G401 (cell line): ENCODE measurements at regions not wholly inside any gene's neighbourhood (a gene's known extent, or its start where the extent isn't known, plus 50 kb on each side); places are given as distances from the start of the nearest gene placed in this dataset.
"Not testable (repeated sequence)": the region's sequence is repeated elsewhere in the genome, so short reads cannot be mapped to it uniquely, and the experiment has no call there.

Experiments used
- DNase-seq: peaks from one replicate; pipeline ENCODE4 v3.0.0-alpha.2; 2015; ENCODE audit warnings: low spot score
- in situ Hi-C: cut with HindIII; loops from 2 replicates; pipeline ENCODE4 v1.10.0; 2016; ENCODE audit warnings: low sequenced_read_pairs, mixed read lengths

GRCh38 chr6:164792666-164793065 is 516.7 kb downstream of the C6orf118 start:
- in situ Hi-C loops, result no loop called here
- peak; percentile 50 for DNase-seq

GRCh38 chr6:164791498-164791897 is 517.9 kb downstream of the C6orf118 start:
- DNase-seq, result no peak
- in situ Hi-C loops, result no loop called here

DNA sequence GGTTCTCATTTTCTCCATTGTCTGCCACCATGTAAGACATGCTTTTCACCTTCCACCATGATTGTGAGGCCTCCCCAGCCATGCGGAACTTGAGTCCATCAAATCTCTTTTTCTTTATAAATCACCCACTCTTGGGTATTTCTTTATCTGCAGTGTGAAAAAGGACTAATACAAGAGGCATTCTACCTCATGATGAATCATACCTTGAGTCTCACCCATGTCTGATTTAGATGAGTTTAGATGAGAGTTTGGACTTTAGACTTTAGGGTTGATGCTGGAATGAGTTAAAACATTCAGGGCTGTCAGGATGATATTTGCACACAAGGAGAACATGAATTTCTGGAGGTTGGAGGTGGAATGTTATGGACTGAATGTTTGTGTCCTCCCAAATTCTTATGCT is 545.6 kb downstream of the C6orf118 start:
- in situ Hi-C loops, result no loop called here

DNA sequence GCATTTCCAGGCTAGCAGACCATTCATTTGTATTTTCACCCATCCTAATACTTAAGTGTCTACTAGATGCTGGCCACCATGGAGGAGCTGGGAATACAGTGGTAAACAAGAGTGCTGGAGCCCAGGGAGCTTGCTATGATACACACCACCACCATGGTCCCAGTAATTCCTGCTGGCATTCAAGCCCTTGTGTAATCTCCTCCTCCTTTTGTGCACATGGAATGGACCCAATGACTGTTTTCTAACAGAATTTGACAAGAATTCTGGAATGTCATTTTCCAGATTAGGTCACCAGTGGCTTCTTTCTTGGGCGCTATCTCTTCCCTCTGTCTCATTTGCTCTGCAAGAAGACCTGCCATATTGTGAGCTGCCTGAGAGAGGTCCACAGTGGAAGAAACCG is 552.0 kb downstream of the C6orf118 start:
- in situ Hi-C loops, result no loop called here
- DNase-seq, result no peak

More for the DNA sequence above, 545.6 kb downstream of the C6orf118 start:
- DNase-seq, result no peak

- in situ Hi-C loops, result no loop called here
- DNase-seq, result no peak
Measured at GRCh38 chr6:164756723-164757122, 552.7 kb downstream of the C6orf118 start.

GRCh38 chr6:164756142-164756541 is 553.3 kb downstream of the C6orf118 start:
- DNase-seq, result no peak
- in situ Hi-C loops, result no loop called here

GRCh38 chr6:164753517-164753916 is 555.9 kb downstream of the C6orf118 start:
- no peak for DNase-seq
- in situ Hi-C loops, result no loop called here

GRCh38 chr6:164751395-164751794 is 558.0 kb downstream of the C6orf118 start:
- DNase-seq, result no peak
- in situ Hi-C loops, result no loop called here

DNA sequence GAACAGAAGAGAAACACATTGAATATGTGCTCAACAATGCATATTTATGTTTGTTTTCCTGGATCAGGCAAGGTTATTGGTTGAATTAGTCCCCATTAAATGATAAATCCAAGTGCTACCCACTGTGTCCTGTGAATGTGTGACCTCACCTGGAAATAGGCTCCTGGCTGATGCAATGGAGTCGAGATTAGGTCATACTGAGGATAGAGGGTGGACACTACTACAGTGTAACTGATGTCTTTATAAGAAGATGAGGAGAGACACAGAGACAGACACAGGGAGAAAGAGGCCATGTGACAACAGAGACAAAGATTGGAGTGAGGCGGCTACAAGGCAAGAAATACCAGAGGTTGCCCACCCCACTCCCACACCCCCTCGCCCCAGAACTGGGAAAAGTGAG is 559.3 kb downstream of the C6orf118 start:
- DNase-seq, result no peak
- in situ Hi-C loops, result no loop called here

- in situ Hi-C loops, result no loop called here
- DNase-seq, result no peak
Measured at GRCh38 chr6:164749221-164750064, 560.0 kb downstream of the C6orf118 start.

GRCh38 chr6:164744301-164744700 is 565.1 kb downstream of the C6orf118 start:
- no peak for DNase-seq
- in situ Hi-C loops, result no loop called here

- in situ Hi-C loops, result no loop called here
- no peak for DNase-seq
Measured at GRCh38 chr6:164741938-164742451, 567.4 kb downstream of the C6orf118 start.

DNA sequence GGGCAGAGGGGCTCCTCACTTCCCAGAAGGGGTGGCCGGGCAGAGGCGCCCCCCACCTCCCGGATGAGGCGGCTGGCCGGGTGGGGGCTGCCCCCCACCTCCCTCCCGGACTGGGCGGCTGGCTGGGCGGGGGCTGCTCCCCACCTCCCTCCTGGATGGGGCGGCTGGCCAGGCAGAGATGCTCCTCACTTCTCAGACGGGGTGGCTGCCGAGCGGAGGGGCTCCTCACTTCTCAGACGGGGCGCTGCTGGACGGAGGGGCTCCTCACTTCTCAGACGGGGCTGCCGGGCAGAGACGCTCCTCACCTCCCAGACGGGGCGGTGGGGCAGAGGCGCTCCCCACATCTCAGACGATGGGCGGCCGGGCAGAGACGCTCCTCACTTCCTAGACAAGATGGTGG is 573.3 kb downstream of the C6orf118 start:
- in situ Hi-C loops, result not testable (repeated sequence)

GRCh38 chr6:164731539-164731938 is 577.9 kb downstream of the C6orf118 start:
- in situ Hi-C loops, result no loop called here

More for the DNA sequence above, 573.3 kb downstream of the C6orf118 start:
- DNase-seq, result not testable (repeated sequence)

DNA sequence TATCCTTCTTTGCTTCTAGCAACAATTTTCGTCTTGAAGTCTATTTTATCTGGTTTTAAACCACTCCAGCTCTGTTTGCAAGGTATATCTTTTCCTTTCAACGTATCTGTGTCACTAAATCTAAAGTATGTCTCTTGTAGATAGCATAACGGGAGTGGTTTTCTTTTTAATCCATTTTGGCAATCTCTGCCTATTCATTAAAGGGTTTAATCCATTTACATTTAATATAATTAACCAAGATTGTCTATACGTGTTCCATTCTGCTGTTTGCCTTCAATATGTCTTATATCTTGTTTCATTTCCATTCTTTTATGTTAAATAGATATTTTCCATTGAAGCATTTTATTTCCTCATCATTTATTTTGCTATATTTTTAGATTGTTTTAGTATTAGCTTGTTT is 587.9 kb downstream of the C6orf118 start:
- in situ Hi-C loops, result no loop called here

More at GRCh38 chr6:164731539-164731938, 577.9 kb downstream of the C6orf118 start:
- DNase-seq, result no peak

GRCh38 chr6:164700497-164700896 is 608.9 kb downstream of the C6orf118 start:
- no peak for DNase-seq
- in situ Hi-C loops, result no loop called here

More for the DNA sequence above, 587.9 kb downstream of the C6orf118 start:
- no peak for DNase-seq

- no peak for DNase-seq
- in situ Hi-C loops, result no loop called here
Measured at GRCh38 chr6:164695896-164696295, 613.5 kb downstream of the C6orf118 start.

DNA sequence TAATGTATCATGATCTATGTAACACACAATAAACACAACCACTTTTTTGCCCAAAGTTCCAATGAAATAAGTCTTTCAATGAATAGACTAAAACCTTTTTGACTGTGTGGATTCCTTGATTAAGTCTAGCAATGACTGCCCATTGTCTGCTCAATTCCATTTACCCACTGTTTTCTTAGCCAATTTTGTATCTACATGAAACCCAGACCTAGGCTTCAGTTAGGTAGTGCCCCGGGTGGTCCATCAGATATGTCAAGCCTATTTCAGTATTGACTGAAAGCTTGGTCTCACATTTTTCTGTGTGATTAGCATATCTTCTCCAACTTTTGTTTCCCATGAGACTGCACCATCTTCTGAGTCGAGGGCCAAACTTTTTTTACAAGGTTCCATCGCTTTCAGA is 615.0 kb downstream of the C6orf118 start:
- in situ Hi-C loops, result no loop called here

DNA sequence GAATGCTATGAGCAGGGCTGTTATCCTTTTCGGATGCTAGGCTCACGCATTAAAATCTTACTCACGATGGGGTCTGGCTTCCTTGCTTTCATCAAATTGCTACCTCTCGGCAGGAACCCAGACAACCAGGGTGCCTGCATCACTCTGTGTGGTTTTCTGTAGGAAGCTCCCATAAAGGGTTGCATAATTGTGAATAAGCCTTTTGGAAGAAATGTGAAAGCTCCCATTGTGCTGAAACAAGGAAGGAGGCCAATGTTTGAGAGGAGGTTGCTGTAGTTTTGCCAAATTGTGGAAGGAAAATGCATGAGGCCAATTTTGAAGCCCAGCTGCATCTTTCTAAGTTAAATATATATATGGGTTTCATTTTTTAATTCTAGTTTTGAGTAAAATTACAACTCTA is 615.5 kb downstream of the C6orf118 start:
- in situ Hi-C loops, result no loop called here
- peak; percentile 51 for DNase-seq

More for the DNA sequence above, 615.0 kb downstream of the C6orf118 start:
- DNase-seq, result no peak

DNA sequence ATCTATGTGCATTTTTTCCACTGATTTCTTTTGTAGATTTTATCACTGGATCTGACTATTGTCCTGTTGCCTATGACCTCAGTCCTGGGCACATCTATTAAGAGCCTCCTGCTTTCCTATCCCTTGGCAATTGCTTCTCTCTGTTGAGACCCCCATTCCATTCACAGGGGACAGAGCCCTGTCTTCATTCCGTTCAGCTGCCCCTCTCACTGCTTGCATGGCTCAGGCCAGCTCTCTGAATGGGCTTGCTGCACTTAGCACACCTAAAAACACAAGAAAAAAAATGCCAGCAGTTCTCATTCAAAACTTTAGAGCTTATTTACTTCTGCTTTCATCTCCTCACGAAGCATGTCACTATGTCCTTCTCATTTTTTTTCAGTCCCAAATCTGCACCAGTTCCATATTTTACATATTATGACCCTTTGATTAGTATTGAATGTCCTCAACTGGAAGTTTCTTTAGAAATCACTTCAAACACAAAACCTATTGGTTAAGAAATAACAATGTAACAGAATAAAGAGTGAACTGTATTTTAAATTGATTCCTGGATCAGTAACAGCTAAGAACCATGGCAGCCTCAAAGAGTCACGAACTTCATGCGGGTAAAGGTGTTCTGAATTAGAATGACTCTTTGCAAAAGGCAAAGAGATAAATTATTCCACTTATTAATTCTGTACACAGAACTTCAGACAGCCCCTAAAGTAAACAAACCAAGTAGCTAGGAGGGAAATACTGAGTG is 616.5 kb downstream of the C6orf118 start:
- no peak for DNase-seq
- in situ Hi-C loops, result no loop called here
